ENCODE measurements at regions not wholly inside any gene's neighbourhood (a gene's known extent, or its start where the extent isn't known, plus 50 kb on each side); places are given as distances from the start of the nearest gene placed in this dataset.

DNA sequence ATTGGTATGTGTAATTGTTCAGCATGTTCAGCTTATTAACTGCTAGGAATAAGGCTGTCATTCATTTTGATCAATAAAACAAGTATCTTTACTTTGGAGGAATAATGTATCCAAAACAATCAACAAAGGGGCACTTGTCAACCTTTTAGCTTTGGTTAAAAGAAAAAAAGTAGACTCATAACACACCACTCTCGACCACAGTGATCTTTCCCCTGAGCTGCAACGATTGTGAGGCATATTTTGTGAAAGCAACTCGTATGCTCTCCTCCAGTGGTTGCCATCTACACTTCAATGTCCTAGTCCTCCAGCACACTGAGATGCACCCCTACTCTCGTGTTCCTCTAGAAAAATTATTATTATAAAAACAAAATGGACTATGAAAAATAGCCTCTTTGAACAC, 60.1 kb upstream of the PDE7B start (continued):
- TF ChIP-seq MTA1 (CRISPR knock-in tag; IDR thresholded peaks at IDR 0.05; ENCODE audit: borderline replicate concordance): no peak

DNA sequence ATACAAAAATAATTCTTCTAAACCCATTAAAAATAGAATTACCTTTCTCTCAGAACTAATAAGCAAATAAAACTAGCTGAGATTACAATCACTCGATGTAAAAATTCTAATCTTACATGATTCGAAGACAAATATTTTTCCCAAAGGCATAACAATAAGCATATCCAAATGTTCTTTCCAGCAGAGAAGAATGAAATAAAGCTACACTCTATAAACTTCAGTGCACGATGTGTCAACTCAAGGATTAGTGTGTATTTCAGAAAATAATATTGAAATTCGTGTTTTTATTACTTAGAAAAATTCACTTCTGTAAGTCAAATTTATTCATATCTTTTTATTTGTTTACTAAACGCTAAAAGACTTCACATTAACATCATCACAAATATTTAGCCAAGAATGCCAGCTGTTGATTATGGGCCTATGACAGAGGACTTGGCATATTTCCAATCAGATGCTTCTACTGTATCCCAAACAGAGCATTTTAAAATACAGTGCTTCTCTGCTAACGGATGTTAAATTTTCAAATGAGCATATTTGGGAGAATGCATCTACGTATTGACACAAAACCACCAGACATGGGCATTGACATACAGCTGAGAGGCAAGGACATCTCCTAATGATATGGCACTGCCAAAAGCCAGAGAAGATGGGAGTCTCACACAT, 54.7 kb upstream of the PDE7B start:
- no peaks in the 10 kb centered on the region for H3K9me3 ChIP-seq (ENCODE audit: low read length)
- no peak for TF ChIP-seq KDM1A (CRISPR knock-in tag; IDR thresholded peaks at IDR 0.05)
- TF ChIP-seq, protein P1, sequence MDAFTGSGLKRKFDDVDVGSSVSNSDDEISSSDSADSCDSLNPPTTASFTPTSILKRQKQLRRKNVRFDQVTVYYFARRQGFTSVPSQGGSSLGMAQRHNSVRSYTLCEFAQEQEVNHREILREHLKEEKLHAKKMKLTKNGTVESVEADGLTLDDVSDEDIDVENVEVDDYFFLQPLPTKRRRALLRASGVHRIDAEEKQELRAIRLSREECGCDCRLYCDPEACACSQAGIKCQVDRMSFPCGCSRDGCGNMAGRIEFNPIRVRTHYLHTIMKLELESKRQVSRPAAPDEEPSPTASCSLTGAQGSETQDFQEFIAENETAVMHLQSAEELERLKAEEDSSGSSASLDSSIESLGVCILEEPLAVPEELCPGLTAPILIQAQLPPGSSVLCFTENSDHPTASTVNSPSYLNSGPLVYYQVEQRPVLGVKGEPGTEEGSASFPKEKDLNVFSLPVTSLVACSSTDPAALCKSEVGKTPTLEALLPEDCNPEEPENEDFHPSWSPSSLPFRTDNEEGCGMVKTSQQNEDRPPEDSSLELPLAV (CRISPR knock-in tag; conservative IDR thresholded peaks at IDR 0.05; ENCODE audit: low read depth): no peak
- TF ChIP-seq, protein P2, sequence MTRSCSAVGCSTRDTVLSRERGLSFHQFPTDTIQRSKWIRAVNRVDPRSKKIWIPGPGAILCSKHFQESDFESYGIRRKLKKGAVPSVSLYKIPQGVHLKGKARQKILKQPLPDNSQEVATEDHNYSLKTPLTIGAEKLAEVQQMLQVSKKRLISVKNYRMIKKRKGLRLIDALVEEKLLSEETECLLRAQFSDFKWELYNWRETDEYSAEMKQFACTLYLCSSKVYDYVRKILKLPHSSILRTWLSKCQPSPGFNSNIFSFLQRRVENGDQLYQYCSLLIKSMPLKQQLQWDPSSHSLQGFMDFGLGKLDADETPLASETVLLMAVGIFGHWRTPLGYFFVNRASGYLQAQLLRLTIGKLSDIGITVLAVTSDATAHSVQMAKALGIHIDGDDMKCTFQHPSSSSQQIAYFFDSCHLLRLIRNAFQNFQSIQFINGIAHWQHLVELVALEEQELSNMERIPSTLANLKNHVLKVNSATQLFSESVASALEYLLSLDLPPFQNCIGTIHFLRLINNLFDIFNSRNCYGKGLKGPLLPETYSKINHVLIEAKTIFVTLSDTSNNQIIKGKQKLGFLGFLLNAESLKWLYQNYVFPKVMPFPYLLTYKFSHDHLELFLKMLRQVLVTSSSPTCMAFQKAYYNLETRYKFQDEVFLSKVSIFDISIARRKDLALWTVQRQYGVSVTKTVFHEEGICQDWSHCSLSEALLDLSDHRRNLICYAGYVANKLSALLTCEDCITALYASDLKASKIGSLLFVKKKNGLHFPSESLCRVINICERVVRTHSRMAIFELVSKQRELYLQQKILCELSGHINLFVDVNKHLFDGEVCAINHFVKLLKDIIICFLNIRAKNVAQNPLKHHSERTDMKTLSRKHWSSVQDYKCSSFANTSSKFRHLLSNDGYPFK (CRISPR knock-in tag; IDR thresholded peaks at IDR 0.05; ENCODE audit: borderline replicate concordance): no peak
- no peak for TF ChIP-seq MAFG (CRISPR knock-in tag; IDR thresholded peaks at IDR 0.05)
- TF ChIP-seq, protein P3, sequence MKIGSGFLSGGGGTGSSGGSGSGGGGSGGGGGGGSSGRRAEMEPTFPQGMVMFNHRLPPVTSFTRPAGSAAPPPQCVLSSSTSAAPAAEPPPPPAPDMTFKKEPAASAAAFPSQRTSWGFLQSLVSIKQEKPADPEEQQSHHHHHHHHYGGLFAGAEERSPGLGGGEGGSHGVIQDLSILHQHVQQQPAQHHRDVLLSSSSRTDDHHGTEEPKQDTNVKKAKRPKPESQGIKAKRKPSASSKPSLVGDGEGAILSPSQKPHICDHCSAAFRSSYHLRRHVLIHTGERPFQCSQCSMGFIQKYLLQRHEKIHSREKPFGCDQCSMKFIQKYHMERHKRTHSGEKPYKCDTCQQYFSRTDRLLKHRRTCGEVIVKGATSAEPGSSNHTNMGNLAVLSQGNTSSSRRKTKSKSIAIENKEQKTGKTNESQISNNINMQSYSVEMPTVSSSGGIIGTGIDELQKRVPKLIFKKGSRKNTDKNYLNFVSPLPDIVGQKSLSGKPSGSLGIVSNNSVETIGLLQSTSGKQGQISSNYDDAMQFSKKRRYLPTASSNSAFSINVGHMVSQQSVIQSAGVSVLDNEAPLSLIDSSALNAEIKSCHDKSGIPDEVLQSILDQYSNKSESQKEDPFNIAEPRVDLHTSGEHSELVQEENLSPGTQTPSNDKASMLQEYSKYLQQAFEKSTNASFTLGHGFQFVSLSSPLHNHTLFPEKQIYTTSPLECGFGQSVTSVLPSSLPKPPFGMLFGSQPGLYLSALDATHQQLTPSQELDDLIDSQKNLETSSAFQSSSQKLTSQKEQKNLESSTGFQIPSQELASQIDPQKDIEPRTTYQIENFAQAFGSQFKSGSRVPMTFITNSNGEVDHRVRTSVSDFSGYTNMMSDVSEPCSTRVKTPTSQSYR (CRISPR knock-in tag; IDR thresholded peaks at IDR 0.05; ENCODE audit: borderline replicate concordance): no peak
- no peak for TF ChIP-seq ZNF619 (CRISPR knock-in tag; IDR thresholded peaks at IDR 0.05)
- TF ChIP-seq, protein P4, sequence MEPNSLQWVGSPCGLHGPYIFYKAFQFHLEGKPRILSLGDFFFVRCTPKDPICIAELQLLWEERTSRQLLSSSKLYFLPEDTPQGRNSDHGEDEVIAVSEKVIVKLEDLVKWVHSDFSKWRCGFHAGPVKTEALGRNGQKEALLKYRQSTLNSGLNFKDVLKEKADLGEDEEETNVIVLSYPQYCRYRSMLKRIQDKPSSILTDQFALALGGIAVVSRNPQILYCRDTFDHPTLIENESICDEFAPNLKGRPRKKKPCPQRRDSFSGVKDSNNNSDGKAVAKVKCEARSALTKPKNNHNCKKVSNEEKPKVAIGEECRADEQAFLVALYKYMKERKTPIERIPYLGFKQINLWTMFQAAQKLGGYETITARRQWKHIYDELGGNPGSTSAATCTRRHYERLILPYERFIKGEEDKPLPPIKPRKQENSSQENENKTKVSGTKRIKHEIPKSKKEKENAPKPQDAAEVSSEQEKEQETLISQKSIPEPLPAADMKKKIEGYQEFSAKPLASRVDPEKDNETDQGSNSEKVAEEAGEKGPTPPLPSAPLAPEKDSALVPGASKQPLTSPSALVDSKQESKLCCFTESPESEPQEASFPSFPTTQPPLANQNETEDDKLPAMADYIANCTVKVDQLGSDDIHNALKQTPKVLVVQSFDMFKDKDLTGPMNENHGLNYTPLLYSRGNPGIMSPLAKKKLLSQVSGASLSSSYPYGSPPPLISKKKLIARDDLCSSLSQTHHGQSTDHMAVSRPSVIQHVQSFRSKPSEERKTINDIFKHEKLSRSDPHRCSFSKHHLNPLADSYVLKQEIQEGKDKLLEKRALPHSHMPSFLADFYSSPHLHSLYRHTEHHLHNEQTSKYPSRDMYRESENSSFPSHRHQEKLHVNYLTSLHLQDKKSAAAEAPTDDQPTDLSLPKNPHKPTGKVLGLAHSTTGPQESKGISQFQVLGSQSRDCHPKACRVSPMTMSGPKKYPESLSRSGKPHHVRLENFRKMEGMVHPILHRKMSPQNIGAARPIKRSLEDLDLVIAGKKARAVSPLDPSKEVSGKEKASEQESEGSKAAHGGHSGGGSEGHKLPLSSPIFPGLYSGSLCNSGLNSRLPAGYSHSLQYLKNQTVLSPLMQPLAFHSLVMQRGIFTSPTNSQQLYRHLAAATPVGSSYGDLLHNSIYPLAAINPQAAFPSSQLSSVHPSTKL (CRISPR knock-in tag; IDR thresholded peaks at IDR 0.05): no peak
- no peak for TF ChIP-seq SSRP1 (CRISPR knock-in tag; IDR thresholded peaks at IDR 0.05)
- H3K36me3 ChIP-seq (replicated peaks in 1 of 2; ENCODE audit: control insufficient read depth in 1 of 2, insufficient read depth in 2 of 2, low read length in 2 of 2): no peaks in the 10 kb centered on the region
- in situ Hi-C loops (cut with HindIII; ENCODE audit: extremely low pct_ligation_motif_present, low pct_unique_long_range_greater_than_20kb): no loop called here
- ChIA-PET POLR2A (no interaction called here), CTCF (ENCODE audit: low intra/inter-chr PET ratio, low total read pairs) (no interaction called here)
- intact Hi-C loops (cut with micrococcal nuclease; ENCODE audit: unreplicated experiment): no loop called here
- FAIRE-seq (no peak), ATAC-seq (no peak), DNase-seq (ENCODE audit: low spot score) (no peak)
- 5% methylated on average over 7 of the region's 7 CpGs for WGBS (ENCODE audit: low lambda C conversion rate)
- no peaks in the 10 kb centered on the region for H3K4me1 ChIP-seq (ENCODE audit: insufficient read depth, low read length)
- H2AFZ ChIP-seq (ENCODE audit: low read length): no peak overlapping the region
- no peaks in the 10 kb centered on the region for H3K27me3 ChIP-seq (ENCODE audit: control insufficient read depth in 1 of 2, insufficient read depth in 2 of 2, low read length in 2 of 2)
- H3K4me2 ChIP-seq (ENCODE audit: low read depth, low read length): no peak overlapping the region
- no peak overlapping the region for H3K9ac ChIP-seq (ENCODE audit: insufficient read depth, low read depth, low read length)
- H3K27ac ChIP-seq (ENCODE audit: extremely low read length, insufficient read depth, low read length): no peak overlapping the region
- no peaks in the 10 kb centered on the region for H4K20me1 ChIP-seq (ENCODE audit: insufficient read depth, low read length)
- H3K4me3 ChIP-seq (replicated peaks in 1 of 3; ENCODE audit: insufficient read depth in 1 of 3, low read depth in 2 of 3, low read length in 3 of 3): no peak overlapping the region
- BruUV-seq (replicated peaks): no TSS peak
- no peaks in the 10 kb centered on the region for H3K79me2 ChIP-seq (ENCODE audit: insufficient read depth, low read length)

All from HepG2 (cell line).